Hepatocyte (in vitro differentiated cells): ENCODE measurements at regions not wholly inside any gene's neighbourhood (a gene's known extent, or its start where the extent isn't known, plus 50 kb on each side); places are given as distances from the start of the nearest gene placed in this dataset.

Source experiments
- DNase-seq: peaks from one replicate; pipeline ENCODE4 v3.0.0-alpha.2; 2016; ENCODE audit warnings: low spot score
- H2AFZ ChIP-seq: fragments of 200-600 bp; sonication (generic); 2 replicates; pipeline ENCODE4 v1.6.0; 2016; ENCODE audit warnings: antibody characterized with exemption, mild to moderate bottlenecking
- H3K27ac ChIP-seq: fragments of 200-600 bp; sonication (generic); 2 replicates; pipeline ENCODE4 v1.5.1; 2016; ENCODE audit warnings: mild to moderate bottlenecking
- H3K27me3 ChIP-seq: fragments of 200-600 bp; sonication (generic); 2 replicates; pipeline ENCODE4 v1.6.1; 2016
- H3K36me3 ChIP-seq: fragments of 200-600 bp; sonication (generic); replicated peaks from 2 replicates; pipeline ENCODE4 v1.5.1; 2016; ENCODE audit warnings: low read depth; ENCODE audit not compliant: insufficient read depth
- H3K4me1 ChIP-seq: fragments of 200-600 bp; sonication (generic); 2 replicates; pipeline ENCODE4 v1.5.1; 2016; ENCODE audit warnings: mild to moderate bottlenecking, moderate library complexity; ENCODE audit not compliant: insufficient read depth
- H3K4me2 ChIP-seq: fragments of 200-600 bp; sonication (generic); 2 replicates; pipeline ENCODE4 v1.6.0; 2016
- H3K4me3 ChIP-seq: fragments of 200-600 bp; sonication (generic); 2 replicates; pipeline ENCODE4 v1.5.1; 2016; ENCODE audit warnings: mild to moderate bottlenecking
- H3K79me2 ChIP-seq: fragments of 200-600 bp; sonication (generic); 2 replicates; pipeline ENCODE4 v1.6.0; 2017; ENCODE audit warnings: mild to moderate bottlenecking
- H3K9me2 ChIP-seq: fragments of 200-600 bp; sonication (generic); replicated peaks from 2 replicates; pipeline ENCODE4 v1.6.0; 2017; ENCODE audit warnings: mild to moderate bottlenecking; ENCODE audit not compliant: insufficient read depth
- H3K9me3 ChIP-seq: fragments of 200-600 bp; sonication (generic); 2 replicates; pipeline ENCODE4 v1.5.1; 2016; ENCODE audit warnings: low read depth, mild to moderate bottlenecking
- H4K20me1 ChIP-seq: fragments of 200-600 bp; sonication (generic); 2 replicates; pipeline ENCODE4 v1.6.0; 2016; ENCODE audit warnings: mild to moderate bottlenecking; ENCODE audit not compliant: insufficient read depth, poor library complexity, severe bottlenecking
- EZH2 ChIP-seq: fragments of 200-600 bp; sonication (generic); IDR thresholded peaks from 2 replicates; pipeline ENCODE4 v1.6.1; 2016; ENCODE audit warnings: antibody characterized with exemption, mild to moderate bottlenecking, borderline replicate concordance
- EZH2phosphoT487 ChIP-seq: fragments of 200-600 bp; sonication (generic); IDR thresholded peaks from one replicate; pipeline ENCODE4 v1.6.1; 2018; ENCODE audit warnings: antibody characterized with exemption, mild to moderate bottlenecking, low read depth, moderate library complexity; ENCODE audit not compliant: unreplicated experiment, severe bottlenecking
- WGBS: methylation state at CpG from one replicate; pipeline ENCODE4 v1.1.6; 2016; ENCODE audit warnings: low lambda C conversion rate; ENCODE audit errors: missing lambda C conversion rate; 5-methylcytosine and 5-hydroxymethylcytosine counted together
- TF ChIP-seq, protein P1 (sequence below): fragments of 200-600 bp; sonication (generic); IDR thresholded peaks from 2 replicates; pipeline ENCODE4 v1.5.1; 2016; ENCODE audit warnings: antibody characterized with exemption, mild to moderate bottlenecking; ENCODE audit not compliant: poor library complexity

DNA sequence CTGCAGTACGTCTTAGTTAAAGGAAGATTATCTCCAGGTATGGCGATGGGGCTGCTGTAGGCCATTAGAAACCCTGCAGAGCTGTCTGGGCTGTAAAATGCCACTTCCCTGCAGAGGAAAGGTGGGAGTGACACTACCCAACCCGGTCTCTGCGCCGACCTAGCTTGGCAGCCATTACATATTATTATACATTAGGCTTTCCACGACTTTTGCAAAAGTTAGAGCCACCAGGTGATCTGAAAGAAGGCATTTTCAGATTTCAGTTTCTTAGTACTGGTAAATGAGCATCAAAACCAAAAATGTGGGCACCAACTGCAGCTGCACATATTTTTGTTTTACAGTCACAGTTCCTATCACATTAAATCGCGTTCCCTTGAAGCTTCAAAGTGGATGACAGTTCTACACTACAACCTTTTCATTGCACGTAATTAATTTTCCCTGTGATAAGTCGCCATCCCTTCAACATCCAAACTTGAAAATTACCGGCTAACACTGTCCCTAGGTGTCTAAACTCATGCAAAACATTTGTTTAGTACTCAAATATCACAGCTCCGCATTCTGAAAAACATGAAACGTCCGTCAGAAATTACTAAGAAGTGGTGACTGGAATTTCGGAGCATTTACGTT lies 81.4 kb upstream of the CHD2 start:
- 42% methylated on average over 16 of the region's 16 CpGs for WGBS
- H3K27ac ChIP-seq, result peak overlapping the region; percentile 92
- peak overlapping the region; percentile 75 for H3K4me2 ChIP-seq
- H3K4me1 ChIP-seq, result peaks cover 44% of the 10 kb centered on the region
- no peaks in the 10 kb centered on the region for H3K9me2 ChIP-seq
- H4K20me1 ChIP-seq, result no peaks in the 10 kb centered on the region
- no peaks in the 10 kb centered on the region for H3K36me3 ChIP-seq
- H3K4me3 ChIP-seq, result no peak overlapping the region
- no peak for TF ChIP-seq EZH2phosphoT487
- peak; percentile 37 for TF ChIP-seq EZH2
- peak overlapping the region; percentile 15 for H2AFZ ChIP-seq
- H3K27me3 ChIP-seq, result no peaks in the 10 kb centered on the region
- H3K79me2 ChIP-seq, result no peaks in the 10 kb centered on the region
- no peaks in the 10 kb centered on the region for H3K9me3 ChIP-seq
- DNase-seq, result no peak

DNA sequence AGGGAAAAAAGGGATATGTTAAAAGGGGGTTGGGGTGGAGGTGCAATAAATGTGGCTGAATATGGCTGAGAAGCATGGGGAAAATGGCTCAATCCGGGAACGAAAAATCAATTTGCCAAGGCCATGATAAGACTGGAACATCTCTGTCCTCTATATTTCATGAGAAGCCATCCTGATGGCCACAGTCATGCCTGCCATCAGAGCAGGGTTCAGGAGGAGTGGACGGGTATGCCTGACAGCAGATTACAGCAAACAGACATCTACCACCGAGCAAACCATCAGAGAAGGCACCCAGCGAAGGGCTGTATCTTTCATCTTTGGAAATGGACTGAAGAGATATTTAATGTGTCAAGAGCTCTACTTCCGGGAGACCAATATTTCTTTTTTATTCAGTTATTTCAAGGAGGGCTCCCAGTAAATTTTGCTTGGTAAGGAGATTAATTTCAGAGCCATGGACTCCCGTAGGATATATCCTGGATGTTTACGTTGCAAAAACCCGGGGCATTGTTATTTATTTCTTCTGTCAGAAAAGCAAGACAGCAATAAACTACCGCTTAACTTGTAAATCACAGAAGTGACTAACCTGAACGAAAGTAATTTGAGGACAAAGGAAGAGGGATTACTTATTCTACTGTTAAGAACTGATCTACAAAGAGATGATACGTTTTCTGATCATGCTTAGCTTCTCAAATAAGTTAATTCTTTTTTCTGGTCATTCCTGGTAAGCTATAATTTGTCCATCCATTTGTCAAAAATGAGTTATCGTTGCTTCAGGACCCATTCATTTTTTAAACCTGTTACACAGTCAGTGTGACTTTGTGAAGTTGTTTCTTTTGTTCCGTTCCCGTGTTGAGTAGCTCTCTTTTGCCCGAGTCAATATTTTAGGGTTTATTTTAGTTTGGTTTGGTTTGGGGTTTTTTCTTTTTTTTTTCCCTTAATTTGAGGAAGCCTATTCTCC lies 80.6 kb upstream of the CHD2 start:
- WGBS, result 19% methylated on average over 16 of the region's 16 CpGs
- Histone ChIP-seq H3K27me3 (no peaks in the 10 kb centered on the region), H3K36me3 (no peaks in the 10 kb centered on the region), H2AFZ (peak overlapping the region; percentile 15), H3K4me3 (peak overlapping the region; percentile 4), H3K9me3 (no peaks in the 10 kb centered on the region), H3K79me2 (no peaks in the 10 kb centered on the region), H3K4me1 (peaks cover 44% of the 10 kb centered on the region), H3K27ac (peak overlapping the region; percentile 92), H3K4me2 (peak overlapping the region; percentile 75), H4K20me1 (no peaks in the 10 kb centered on the region), H3K9me2 (no peaks in the 10 kb centered on the region)
- DNase-seq, result no peak
- TF ChIP-seq EZH2phosphoT487 (no peak), EZH2 (no peak)
- TF ChIP-seq, protein P1, sequence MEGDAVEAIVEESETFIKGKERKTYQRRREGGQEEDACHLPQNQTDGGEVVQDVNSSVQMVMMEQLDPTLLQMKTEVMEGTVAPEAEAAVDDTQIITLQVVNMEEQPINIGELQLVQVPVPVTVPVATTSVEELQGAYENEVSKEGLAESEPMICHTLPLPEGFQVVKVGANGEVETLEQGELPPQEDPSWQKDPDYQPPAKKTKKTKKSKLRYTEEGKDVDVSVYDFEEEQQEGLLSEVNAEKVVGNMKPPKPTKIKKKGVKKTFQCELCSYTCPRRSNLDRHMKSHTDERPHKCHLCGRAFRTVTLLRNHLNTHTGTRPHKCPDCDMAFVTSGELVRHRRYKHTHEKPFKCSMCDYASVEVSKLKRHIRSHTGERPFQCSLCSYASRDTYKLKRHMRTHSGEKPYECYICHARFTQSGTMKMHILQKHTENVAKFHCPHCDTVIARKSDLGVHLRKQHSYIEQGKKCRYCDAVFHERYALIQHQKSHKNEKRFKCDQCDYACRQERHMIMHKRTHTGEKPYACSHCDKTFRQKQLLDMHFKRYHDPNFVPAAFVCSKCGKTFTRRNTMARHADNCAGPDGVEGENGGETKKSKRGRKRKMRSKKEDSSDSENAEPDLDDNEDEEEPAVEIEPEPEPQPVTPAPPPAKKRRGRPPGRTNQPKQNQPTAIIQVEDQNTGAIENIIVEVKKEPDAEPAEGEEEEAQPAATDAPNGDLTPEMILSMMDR, result no peak

DNA sequence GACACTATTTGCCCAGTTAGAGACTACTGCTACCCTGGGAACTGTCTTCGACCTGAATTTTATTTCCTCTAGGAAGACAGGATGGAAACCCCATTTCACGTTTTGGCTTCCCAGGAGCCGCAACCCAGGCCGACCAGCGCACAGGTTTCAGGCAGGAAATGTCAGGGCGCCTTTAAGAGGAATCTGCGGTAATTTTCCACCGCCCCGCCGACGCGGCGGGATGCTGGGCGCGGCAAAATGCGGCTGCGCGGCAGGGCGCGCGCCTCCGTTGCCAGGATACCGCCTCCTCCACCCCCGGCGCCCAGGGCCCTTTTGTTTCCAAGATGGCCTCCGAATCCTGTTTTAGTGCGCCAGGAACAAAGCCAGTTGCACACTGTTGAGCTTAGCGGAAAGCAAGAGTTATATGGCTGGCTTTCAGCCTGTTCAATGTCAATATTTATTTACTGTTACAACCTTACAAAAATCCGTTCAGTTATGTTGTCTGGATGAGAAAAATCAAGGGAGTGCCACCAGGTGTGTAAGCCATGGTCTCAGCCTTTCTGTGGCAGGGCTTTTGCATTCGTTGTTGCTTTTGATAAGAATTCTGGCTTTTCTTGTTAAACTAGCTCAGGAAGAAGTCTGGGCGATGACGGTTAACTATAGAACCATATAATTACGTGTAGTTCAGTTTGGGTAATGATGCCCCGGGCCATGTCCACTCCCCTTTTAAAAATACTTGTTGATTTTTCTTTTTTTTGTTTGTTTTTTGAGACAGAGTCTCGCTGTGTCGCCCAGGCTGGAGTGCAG lies 79.7 kb upstream of the CHD2 start:
- H3K9me3 ChIP-seq, result no peaks in the 10 kb centered on the region
- peak overlapping the region; percentile 75 for H3K4me2 ChIP-seq
- H3K27me3 ChIP-seq, result no peaks in the 10 kb centered on the region
- H3K4me3 ChIP-seq, result peak overlapping the region; percentile 4
- no peaks in the 10 kb centered on the region for H3K36me3 ChIP-seq
- no peaks in the 10 kb centered on the region for H3K79me2 ChIP-seq
- peak; percentile 96 for DNase-seq
- H4K20me1 ChIP-seq, result no peaks in the 10 kb centered on the region
- peak overlapping the region; percentile 92 for H3K27ac ChIP-seq
- WGBS, result 8% methylated on average over 36 of the region's 36 CpGs
- peak overlapping the region; percentile 53 for H2AFZ ChIP-seq
- peaks cover 44% of the 10 kb centered on the region for H3K4me1 ChIP-seq
- no peaks in the 10 kb centered on the region for H3K9me2 ChIP-seq
- TF ChIP-seq, protein P1, result no peak
- TF ChIP-seq EZH2phosphoT487, result no peak
- no peak for TF ChIP-seq EZH2
